ENCODE measurements at regions not wholly inside any gene's neighbourhood (a gene's known extent, or its start where the extent isn't known, plus 50 kb on each side); places are given as distances from the start of the nearest gene placed in this dataset.

GRCh38 chr1:87993051-87993450 lies 664.4 kb downstream of the LMO4 start:
- Histone ChIP-seq H3K9me3 (ENCODE audit: insufficient read depth, low read depth, low read length) (no peaks in the 10 kb centered on the region), H3K36me3 (ENCODE audit: insufficient read depth, low read length) (no peaks in the 10 kb centered on the region), H3K4me3 (ENCODE audit: insufficient read depth, low read depth, low read length) (no peak overlapping the region), H3K79me2 (ENCODE audit: insufficient read depth, low read length) (no peaks in the 10 kb centered on the region), H3K27me3 (ENCODE audit: insufficient read depth, low read length) (no peaks in the 10 kb centered on the region), H3K27ac (ENCODE audit: low read depth, low read length) (no peak overlapping the region), H3K4me1 (ENCODE audit: insufficient read depth, low read length) (no peaks in the 10 kb centered on the region), H2AFZ (ENCODE audit: low read depth, low read length) (no peak overlapping the region), H4K20me1 (ENCODE audit: insufficient read depth, low read length) (no peaks in the 10 kb centered on the region), H3K9ac (ENCODE audit: low read length) (no peak overlapping the region), H3K4me2 (ENCODE audit: low read length) (no peak overlapping the region)
- H3K27ac Mint-ChIP-seq (ENCODE audit: unreplicated experiment), result no peak overlapping the region
- no peak for DNase-seq (ENCODE audit: low read depth)
- no peaks in the 10 kb centered on the region for H3K9me3 Mint-ChIP-seq (ENCODE audit: unreplicated experiment)
- H3K27me3 Mint-ChIP-seq (ENCODE audit: low read depth, unreplicated experiment), result no peaks in the 10 kb centered on the region
- no peak for FAIRE-seq
- H3K4me3 Mint-ChIP-seq (ENCODE audit: unreplicated experiment), result no peak overlapping the region
- no peaks in the 10 kb centered on the region for H3K36me3 Mint-ChIP-seq (ENCODE audit: low read depth, unreplicated experiment)
- TF ChIP-seq CTCF (IDR thresholded peaks at IDR 0.05; ENCODE audit: insufficient read depth, low read depth, low read length) (no peak), EZH2 (IDR thresholded peaks at IDR 0.05; ENCODE audit: insufficient read depth, low read length) (no peak)
- no peaks in the 10 kb centered on the region for H3K4me1 Mint-ChIP-seq (ENCODE audit: low read depth, unreplicated experiment)

GRCh38 chr1:87999852-88000251 lies 671.2 kb downstream of the LMO4 start:
- H3K4me1 Mint-ChIP-seq (ENCODE audit: low read depth, unreplicated experiment), result peaks cover 10% of the 10 kb centered on the region
- H3K4me3 Mint-ChIP-seq (ENCODE audit: unreplicated experiment), result no peak overlapping the region
- Histone ChIP-seq H3K27ac (ENCODE audit: low read depth, low read length) (no peak overlapping the region), H3K4me1 (ENCODE audit: insufficient read depth, low read length) (peaks cover 8% of the 10 kb centered on the region), H4K20me1 (ENCODE audit: insufficient read depth, low read length) (no peaks in the 10 kb centered on the region), H3K9ac (ENCODE audit: low read length) (no peak overlapping the region), H3K79me2 (ENCODE audit: insufficient read depth, low read length) (no peaks in the 10 kb centered on the region), H3K27me3 (ENCODE audit: insufficient read depth, low read length) (no peaks in the 10 kb centered on the region), H3K9me3 (ENCODE audit: insufficient read depth, low read depth, low read length) (no peaks in the 10 kb centered on the region), H2AFZ (ENCODE audit: low read depth, low read length) (no peak overlapping the region), H3K4me2 (ENCODE audit: low read length) (no peak overlapping the region), H3K4me3 (ENCODE audit: insufficient read depth, low read depth, low read length) (no peak overlapping the region), H3K36me3 (ENCODE audit: insufficient read depth, low read length) (no peaks in the 10 kb centered on the region)
- no peak for DNase-seq (ENCODE audit: low read depth)
- no peaks in the 10 kb centered on the region for H3K9me3 Mint-ChIP-seq (ENCODE audit: unreplicated experiment)
- no peaks in the 10 kb centered on the region for H3K27me3 Mint-ChIP-seq (ENCODE audit: low read depth, unreplicated experiment)
- no peak for TF ChIP-seq EZH2 (IDR thresholded peaks at IDR 0.05; ENCODE audit: insufficient read depth, low read length)
- TF ChIP-seq CTCF (IDR thresholded peaks at IDR 0.05; ENCODE audit: insufficient read depth, low read depth, low read length), result no peak
- FAIRE-seq, result no peak
- H3K36me3 Mint-ChIP-seq (ENCODE audit: low read depth, unreplicated experiment), result no peaks in the 10 kb centered on the region
- no peak overlapping the region for H3K27ac Mint-ChIP-seq (ENCODE audit: unreplicated experiment)

GRCh38 chr1:88001460-88001859 lies 672.8 kb downstream of the LMO4 start:
- Mint-ChIP-seq H3K27me3 (ENCODE audit: low read depth, unreplicated experiment) (no peaks in the 10 kb centered on the region), H3K4me1 (ENCODE audit: low read depth, unreplicated experiment) (peaks cover 10% of the 10 kb centered on the region), H3K27ac (ENCODE audit: unreplicated experiment) (peak overlapping the region; percentile 31), H3K4me3 (ENCODE audit: unreplicated experiment) (no peak overlapping the region), H3K36me3 (ENCODE audit: low read depth, unreplicated experiment) (no peaks in the 10 kb centered on the region), H3K9me3 (ENCODE audit: unreplicated experiment) (no peaks in the 10 kb centered on the region)
- Histone ChIP-seq H3K4me1 (ENCODE audit: insufficient read depth, low read length) (peaks cover 8% of the 10 kb centered on the region), H3K4me2 (ENCODE audit: low read length) (peak overlapping the region; percentile 59), H3K9ac (ENCODE audit: low read length) (no peak overlapping the region), H3K9me3 (ENCODE audit: insufficient read depth, low read depth, low read length) (no peaks in the 10 kb centered on the region), H4K20me1 (ENCODE audit: insufficient read depth, low read length) (no peaks in the 10 kb centered on the region), H3K27ac (ENCODE audit: low read depth, low read length) (no peak overlapping the region), H3K36me3 (ENCODE audit: insufficient read depth, low read length) (no peaks in the 10 kb centered on the region), H3K79me2 (ENCODE audit: insufficient read depth, low read length) (no peaks in the 10 kb centered on the region), H3K27me3 (ENCODE audit: insufficient read depth, low read length) (no peaks in the 10 kb centered on the region), H2AFZ (ENCODE audit: low read depth, low read length) (no peak overlapping the region), H3K4me3 (ENCODE audit: insufficient read depth, low read depth, low read length) (no peak overlapping the region)
- peak; percentile 60 for FAIRE-seq
- TF ChIP-seq CTCF (IDR thresholded peaks at IDR 0.05; ENCODE audit: insufficient read depth, low read depth, low read length), result no peak
- no peak for TF ChIP-seq EZH2 (IDR thresholded peaks at IDR 0.05; ENCODE audit: insufficient read depth, low read length)
- DNase-seq (ENCODE audit: low read depth), result peak; percentile 58
